Esophagus squamous epithelium (tissue), 4 donors: ENCODE measurements at regions not wholly inside any gene's neighbourhood (a gene's known extent, or its start where the extent isn't known, plus 50 kb on each side); places are given as distances from the start of the nearest gene placed in this dataset.

Experiments
- CTCF ChIP-seq, 6 experiments: fragments of 450-650 bp in 4 of 6; fragments of 200-600 bp in 2 of 6; sonication (generic) in 2 of 6; IDR thresholded peaks; one replicate each; pipeline ENCODE4 v1.5.1; 2016 to 2019; ENCODE audit warnings: antibody characterized with exemption in 6 of 6, mild to moderate bottlenecking in 4 of 6, moderate library complexity in 4 of 6
- POLR2A ChIP-seq, 4 donors: fragments of 450-650 bp; IDR thresholded peaks; one replicate each; pipeline ENCODE4 v1.6.1; 2017; ENCODE audit warnings: antibody characterized with exemption in 4 of 4, mild to moderate bottlenecking in 4 of 4, moderate library complexity in 3 of 4

DNA sequence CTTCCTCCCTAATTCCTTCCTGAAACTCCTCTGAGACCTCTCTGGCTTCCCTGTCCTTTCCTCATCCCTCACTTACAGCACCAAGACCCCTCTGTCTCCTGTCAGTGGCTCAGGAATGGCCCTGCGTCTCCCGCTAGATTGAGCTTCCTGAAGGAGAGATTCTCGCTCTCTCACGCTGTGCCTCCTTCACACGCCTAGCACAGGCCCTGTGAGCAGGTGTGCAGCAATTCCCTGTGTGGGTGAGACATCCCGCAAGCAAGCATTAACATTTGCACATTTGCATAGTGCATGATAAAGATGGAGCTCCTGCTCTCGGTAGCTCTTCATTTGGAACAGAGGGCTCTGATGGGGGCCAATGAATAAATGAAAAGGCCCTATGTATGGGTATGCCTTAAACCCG lies 159.8 kb downstream of the ADAMTS15 start:
- no peak for TF ChIP-seq POLR2A (IDR thresholded peaks at IDR 0.05)
- TF ChIP-seq CTCF (IDR thresholded peaks at IDR 0.05): no peak
